Transverse colon (tissue), 3 donors: ENCODE measurements at regions not wholly inside any gene's neighbourhood (a gene's known extent, or its start where the extent isn't known, plus 50 kb on each side); places are given as distances from the start of the nearest gene placed in this dataset.

Source experiments
- POLR2A ChIP-seq: fragments of 450-650 bp; IDR thresholded peaks from one replicate; pipeline ENCODE4 v1.6.1; 2016; ENCODE audit warnings: antibody characterized with exemption, mild to moderate bottlenecking, moderate library complexity
- TF ChIP-seq, protein P1 (sequence below), 5 experiments: fragments of 200-600 bp in 3 of 5; fragments of 450-650 bp in 2 of 5; sonication (generic) in 3 of 5; IDR thresholded peaks; 1 replicate in 2 of 5; 2 replicates in 3 of 5; pipeline ENCODE4 v1.5.1; 2016 to 2017; ENCODE audit warnings: antibody characterized with exemption in 5 of 5, inconsistent platforms in 3 of 5, mild to moderate bottlenecking in 2 of 5, moderate library complexity in 1 of 5

DNA sequence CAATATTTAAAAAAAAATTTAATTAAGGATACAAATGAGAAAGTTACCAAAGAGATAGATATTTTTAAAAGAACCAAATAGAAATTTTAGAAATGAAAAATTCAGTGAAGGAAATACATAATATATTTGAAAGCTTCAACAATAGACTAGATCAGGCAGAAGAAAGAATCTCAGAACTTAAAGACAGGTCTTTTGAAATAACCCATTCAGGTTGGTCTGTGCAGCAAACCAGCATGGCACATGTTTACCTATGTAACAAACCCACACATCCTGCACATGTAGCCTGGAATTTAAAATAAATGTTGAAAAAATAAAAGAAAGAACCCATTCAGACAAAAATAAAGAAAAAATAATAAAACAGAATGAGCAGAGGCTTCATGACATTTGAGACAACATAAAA is 221.1 kb upstream of the ID4 start:
- TF ChIP-seq, protein P1, sequence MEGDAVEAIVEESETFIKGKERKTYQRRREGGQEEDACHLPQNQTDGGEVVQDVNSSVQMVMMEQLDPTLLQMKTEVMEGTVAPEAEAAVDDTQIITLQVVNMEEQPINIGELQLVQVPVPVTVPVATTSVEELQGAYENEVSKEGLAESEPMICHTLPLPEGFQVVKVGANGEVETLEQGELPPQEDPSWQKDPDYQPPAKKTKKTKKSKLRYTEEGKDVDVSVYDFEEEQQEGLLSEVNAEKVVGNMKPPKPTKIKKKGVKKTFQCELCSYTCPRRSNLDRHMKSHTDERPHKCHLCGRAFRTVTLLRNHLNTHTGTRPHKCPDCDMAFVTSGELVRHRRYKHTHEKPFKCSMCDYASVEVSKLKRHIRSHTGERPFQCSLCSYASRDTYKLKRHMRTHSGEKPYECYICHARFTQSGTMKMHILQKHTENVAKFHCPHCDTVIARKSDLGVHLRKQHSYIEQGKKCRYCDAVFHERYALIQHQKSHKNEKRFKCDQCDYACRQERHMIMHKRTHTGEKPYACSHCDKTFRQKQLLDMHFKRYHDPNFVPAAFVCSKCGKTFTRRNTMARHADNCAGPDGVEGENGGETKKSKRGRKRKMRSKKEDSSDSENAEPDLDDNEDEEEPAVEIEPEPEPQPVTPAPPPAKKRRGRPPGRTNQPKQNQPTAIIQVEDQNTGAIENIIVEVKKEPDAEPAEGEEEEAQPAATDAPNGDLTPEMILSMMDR (IDR thresholded peaks at IDR 0.05): no peak
- no peak for TF ChIP-seq POLR2A
